K562 (cell line): ENCODE measurements at regions not wholly inside any gene's neighbourhood (a gene's known extent, or its start where the extent isn't known, plus 50 kb on each side); places are given as distances from the start of the nearest gene placed in this dataset.

Source experiments
- HDAC6 ChIP-seq: IDR thresholded peaks from 2 replicates; pipeline ENCODE4 v1.6.1; 2012; ENCODE audit warnings: low read depth, mild to moderate bottlenecking, control low read depth, inconsistent platforms, low read length, moderate library complexity
- KDM4B ChIP-seq, 2 experiments: fragments of 450-650 bp in 1 of 2; sonication (generic) in 1 of 2; IDR thresholded peaks; 2 replicates each; pipeline ENCODE4 v1.6.1; 2016 to 2017; ENCODE audit warnings: borderline replicate concordance in 2 of 2, antibody characterized with exemption in 1 of 2, low read depth in 1 of 2, mild to moderate bottlenecking in 1 of 2
- KDM5B ChIP-seq: fragments of 200-600 bp; sonication (generic); IDR thresholded peaks from 2 replicates; pipeline ENCODE4 v1.6.1; 2012; ENCODE audit warnings: low read depth, mild to moderate bottlenecking, moderate library complexity, low read length, control low read depth, inconsistent platforms; ENCODE audit not compliant: insufficient replicate concordance
- MBD1 ChIP-seq: fragments of 250-450 bp; sonication (Bioruptor Pico); IDR thresholded peaks from 2 replicates; pipeline ENCODE4 v1.8.0; 2022; ENCODE audit warnings: inconsistent platforms
- MECOM ChIP-seq: fragments of 250-450 bp; sonication (Bioruptor Pico); IDR thresholded peaks from 2 replicates; pipeline ENCODE4 v1.8.0; 2022; ENCODE audit warnings: inconsistent platforms
- MIER1 ChIP-seq: fragments of 450-650 bp; IDR thresholded peaks from 2 replicates; pipeline ENCODE4 v1.6.1; 2016; ENCODE audit warnings: antibody characterized with exemption, mild to moderate bottlenecking, low read depth
- PHF8 ChIP-seq: fragments of 200-600 bp; sonication (generic); IDR thresholded peaks from 2 replicates; pipeline ENCODE4 v1.6.1; 2012; ENCODE audit warnings: mixed run types, mild to moderate bottlenecking, inconsistent platforms, low read length, moderate library complexity, borderline replicate concordance
- SIX5 ChIP-seq, 2 experiments: IDR thresholded peaks; 2 replicates each; pipeline ENCODE4 v1.6.1; 2011; ENCODE audit warnings: low read length in 2 of 2, borderline replicate concordance in 1 of 2, low read depth in 1 of 2, mild to moderate bottlenecking in 1 of 2, moderate library complexity in 1 of 2; ENCODE audit not compliant: insufficient read depth in 1 of 2
- XRCC5 ChIP-seq: fragments of 200-400 bp; formaldehyde crosslinking; IDR thresholded peaks from 2 replicates; pipeline ENCODE4 v1.6.1; 2017; ENCODE audit warnings: low read depth, mild to moderate bottlenecking, low read length
- ZNF740 ChIP-seq, 3 experiments: fragments of 200-800 bp in 1 of 3; sonication (Bioruptor generic) in 1 of 3; sonication (generic) in 1 of 3; formaldehyde crosslinking in 1 of 3; IDR thresholded peaks; 2 replicates each; pipeline versions ENCODE4 v1.6.1 to v1.8.0; 2016 to 2022; ENCODE audit warnings: mild to moderate bottlenecking in 2 of 3, missing compliant biosample characterization in 2 of 3, missing genetic modification characterization in 2 of 3, missing genetic modification reagents in 1 of 3

- TF ChIP-seq ZNF740 (CRISPR knock-in tag; IDR thresholded peaks at IDR 0.05) (no peak), ZNF740 (tag; IDR thresholded peaks at IDR 0.05) (no peak), HDAC6 (no peak), MECOM (CRISPR knock-in tag) (no peak), PHF8 (no peak), KDM4B (IDR thresholded peaks at IDR 0.05; ENCODE audit: borderline replicate concordance in 2 of 2, low read depth in 1 of 2) (no peak), KDM5B (no peak), MBD1 (CRISPR knock-in tag) (no peak), XRCC5 (no peak), SIX5 (IDR thresholded peaks at IDR 0.05; ENCODE audit: borderline replicate concordance in 1 of 2, insufficient read depth in 1 of 2, low read depth in 1 of 2, low read length in 2 of 2) (no peak), MIER1 (no peak)
These were observed 331.5 kb downstream of the MAN2A1 start (continued) for GRCh38 chr5:110021251-110021650.
